Mesothelial cell of epicardium (in vitro differentiated cells): ENCODE measurements at regions not wholly inside any gene's neighbourhood (a gene's known extent, or its start where the extent isn't known, plus 50 kb on each side); places are given as distances from the start of the nearest gene placed in this dataset.

Experiments
- DNase-seq, 2 experiments: peaks; one replicate each; pipeline ENCODE4 v3.0.0; 2021; ENCODE audit warnings: low spot score in 2 of 2; ENCODE audit not compliant: unreplicated experiment in 2 of 2
- H3K27ac Mint-ChIP-seq: 2 replicates; pipeline ENCODE4 v1.8.0; 2021; ENCODE audit warnings: mixed read lengths
- H3K27me3 Mint-ChIP-seq: 2 replicates; pipeline ENCODE4 v1.8.0; 2021; ENCODE audit warnings: low read depth, mixed read lengths
- H3K36me3 Mint-ChIP-seq: 2 replicates; pipeline ENCODE4 v1.8.0; 2021; ENCODE audit warnings: mixed read lengths
- H3K4me1 Mint-ChIP-seq: 2 replicates; pipeline ENCODE4 v1.8.0; 2021; ENCODE audit warnings: mixed read lengths
- H3K4me3 Mint-ChIP-seq: 2 replicates; pipeline ENCODE4 v1.8.0; 2021; ENCODE audit warnings: mild to moderate bottlenecking, moderate library complexity, mixed read lengths
- H3K9me3 Mint-ChIP-seq: 2 replicates; pipeline ENCODE4 v1.8.0; 2021; ENCODE audit warnings: mixed read lengths
- CTCF ChIP-seq: fragments of 200-600 bp; sonication (generic); IDR thresholded peaks from one replicate; pipeline ENCODE4 v1.5.0; 2021; ENCODE audit warnings: antibody characterized with exemption; ENCODE audit not compliant: unreplicated experiment

GRCh38 chr13:62924395-62924794, 1508.7 kb upstream of the PCDH20 start:
- Mint-ChIP-seq H3K27me3 (no peaks in the 10 kb centered on the region), H3K27ac (no peak overlapping the region), H3K4me1 (no peaks in the 10 kb centered on the region), H3K36me3 (no peaks in the 10 kb centered on the region), H3K9me3 (peaks cover 11% of the 10 kb centered on the region), H3K4me3 (no peak overlapping the region)
- no peak for DNase-seq
- no peak for TF ChIP-seq CTCF

GRCh38 chr13:62920159-62920558, 1504.5 kb upstream of the PCDH20 start:
- DNase-seq = no peak
- H3K27me3 Mint-ChIP-seq = no peaks in the 10 kb centered on the region
- H3K9me3 Mint-ChIP-seq = no peaks in the 10 kb centered on the region
- H3K4me3 Mint-ChIP-seq = no peak overlapping the region
- H3K4me1 Mint-ChIP-seq = no peaks in the 10 kb centered on the region
- no peak for TF ChIP-seq CTCF
- H3K27ac Mint-ChIP-seq = peak overlapping the region; percentile 26
- H3K36me3 Mint-ChIP-seq = no peaks in the 10 kb centered on the region

DNA sequence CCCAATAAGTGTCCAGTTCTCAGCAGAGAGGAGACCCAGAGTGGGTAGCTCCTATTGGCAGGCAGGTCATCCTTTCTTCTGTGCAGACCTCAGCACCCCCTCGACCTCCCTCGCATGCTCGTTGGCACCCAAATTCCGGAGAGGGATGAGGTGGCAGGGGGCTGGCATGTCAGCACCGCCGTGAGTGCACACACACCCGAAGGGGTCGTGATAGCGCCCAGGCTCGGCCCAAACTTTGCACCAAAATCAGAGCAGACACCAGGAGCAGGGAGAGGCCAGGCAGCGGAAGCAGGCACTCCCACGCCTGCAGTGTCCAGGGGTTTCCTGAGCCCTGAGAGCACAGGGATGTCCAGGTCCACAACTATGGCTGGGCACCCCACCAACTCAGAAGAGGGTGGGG, 1503.8 kb upstream of the PCDH20 start:
- H3K4me3 Mint-ChIP-seq = no peak overlapping the region
- no peaks in the 10 kb centered on the region for H3K4me1 Mint-ChIP-seq
- no peaks in the 10 kb centered on the region for H3K9me3 Mint-ChIP-seq
- no peaks in the 10 kb centered on the region for H3K36me3 Mint-ChIP-seq
- no peak overlapping the region for H3K27ac Mint-ChIP-seq
- DNase-seq = no peak
- no peak for TF ChIP-seq CTCF
- H3K27me3 Mint-ChIP-seq = no peaks in the 10 kb centered on the region

DNA sequence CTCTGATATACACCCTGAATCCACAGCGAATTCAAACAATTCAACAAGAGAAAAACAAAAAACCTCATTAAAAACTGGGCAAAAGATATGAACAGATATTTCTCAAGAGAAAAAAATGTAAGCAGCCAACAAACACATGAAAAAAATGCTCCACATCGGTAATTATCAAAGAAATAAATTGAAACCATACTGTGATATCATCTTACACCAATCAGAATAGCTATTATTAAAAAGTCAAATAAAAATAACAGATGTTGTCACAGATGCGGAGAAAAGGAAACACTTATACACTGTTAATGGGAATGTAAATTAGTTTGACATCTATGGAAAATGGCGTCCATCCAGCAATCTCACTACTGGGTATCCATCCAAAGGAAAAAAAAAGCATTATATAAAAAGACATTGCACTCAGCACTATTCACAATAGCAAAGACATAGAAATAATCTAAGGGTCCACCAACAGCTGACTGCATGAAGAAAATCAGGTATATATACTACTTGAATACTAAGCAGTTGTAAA, 1495.0 kb upstream of the PCDH20 start:
- no peak for TF ChIP-seq CTCF
- H3K4me3 Mint-ChIP-seq = no peak overlapping the region
- no peaks in the 10 kb centered on the region for H3K27me3 Mint-ChIP-seq
- H3K27ac Mint-ChIP-seq = no peak overlapping the region
- peaks cover 4% of the 10 kb centered on the region for H3K9me3 Mint-ChIP-seq
- peaks cover 12% of the 10 kb centered on the region for H3K4me1 Mint-ChIP-seq
- DNase-seq = no peak
- no peaks in the 10 kb centered on the region for H3K36me3 Mint-ChIP-seq

GRCh38 chr13:62908321-62908720, 1492.7 kb upstream of the PCDH20 start:
- TF ChIP-seq CTCF = no peak
- Mint-ChIP-seq H3K4me3 (no peak overlapping the region), H3K27me3 (no peaks in the 10 kb centered on the region)

DNA sequence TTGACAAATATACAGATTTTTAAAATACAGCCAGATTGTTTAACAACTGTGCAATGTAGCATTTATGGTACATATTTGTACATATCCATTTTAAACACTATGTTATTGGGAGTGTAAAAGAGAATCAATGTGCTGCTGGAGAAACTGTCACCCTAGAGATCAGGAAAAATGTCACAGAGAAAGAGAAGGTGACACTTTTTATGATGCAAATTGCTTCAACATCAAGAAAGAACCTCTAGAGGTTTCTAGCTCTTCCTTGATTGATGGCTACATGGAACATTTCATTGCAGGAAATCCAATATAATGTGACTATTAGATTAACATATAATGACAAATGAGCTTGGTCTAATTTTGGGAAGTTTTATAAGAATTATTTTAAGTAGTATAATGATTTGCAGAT, 1491.2 kb upstream of the PCDH20 start:
- H3K9me3 Mint-ChIP-seq = peaks cover 4% of the 10 kb centered on the region
- no peaks in the 10 kb centered on the region for H3K36me3 Mint-ChIP-seq
- H3K27ac Mint-ChIP-seq = no peak overlapping the region

More at GRCh38 chr13:62908321-62908720, 1492.7 kb upstream of the PCDH20 start:
- DNase-seq = no peak
- H3K36me3 Mint-ChIP-seq = no peaks in the 10 kb centered on the region
- peaks cover 12% of the 10 kb centered on the region for H3K4me1 Mint-ChIP-seq
- peaks cover 4% of the 10 kb centered on the region for H3K9me3 Mint-ChIP-seq
- no peak overlapping the region for H3K27ac Mint-ChIP-seq

More for the DNA sequence above, 1491.2 kb upstream of the PCDH20 start:
- TF ChIP-seq CTCF = no peak
- DNase-seq = no peak
- peaks cover 12% of the 10 kb centered on the region for H3K4me1 Mint-ChIP-seq
- H3K27me3 Mint-ChIP-seq = no peaks in the 10 kb centered on the region
- no peak overlapping the region for H3K4me3 Mint-ChIP-seq
